Stomach (tissue), 8 donors: ENCODE measurements at regions not wholly inside any gene's neighbourhood (a gene's known extent, or its start where the extent isn't known, plus 50 kb on each side); places are given as distances from the start of the nearest gene placed in this dataset.
"Not testable (repeated sequence)": the region's sequence is repeated elsewhere in the genome, so short reads cannot be mapped to it uniquely, and the experiment has no call there.

Experiments
- DNase-seq, 2 donors: peaks; one replicate each; pipeline versions ENCODE4 v3.0.0 to v3.0.0-alpha.2; 2013 to 2019
- H3K27ac ChIP-seq, 5 donors: fragments of 200-600 bp in 4 of 5; sonication (generic) in 4 of 5; one replicate each; pipeline ENCODE4 v1.5.1; 2013 to 2019; ENCODE audit warnings: mild to moderate bottlenecking in 1 of 5, moderate library complexity in 1 of 5
- H3K27me3 ChIP-seq, 3 donors: fragments of 200-600 bp; sonication (generic); one replicate each; pipeline ENCODE4 v1.5.1; 2017 to 2019; ENCODE audit warnings: mixed run types in 1 of 3
- H3K36me3 ChIP-seq, 4 donors: fragments of 200-600 bp; sonication (generic); 1 replicate in 3 of 4; 2 replicates in 1 of 4; pipeline ENCODE4 v1.5.1; 2016 to 2019
- H3K4me1 ChIP-seq, 4 donors: fragments of 200-600 bp; sonication (generic); one replicate each; pipeline ENCODE4 v1.5.1; 2016 to 2019
- H3K4me3 ChIP-seq, 4 donors: fragments of 200-600 bp; sonication (generic) in 3 of 4; one replicate each; pipeline ENCODE4 v1.5.1; 2016 to 2019; ENCODE audit warnings: mild to moderate bottlenecking in 1 of 4
- H3K9me3 ChIP-seq, 4 donors: fragments of 200-600 bp; sonication (generic); one replicate each; pipeline ENCODE4 v1.5.1; 2016 to 2019
- EP300 ChIP-seq: sonication (generic); formaldehyde crosslinking; IDR thresholded peaks from one replicate; pipeline ENCODE4 v1.6.1; 2017; ENCODE audit warnings: antibody characterized with exemption
- POLR2A ChIP-seq, 4 donors: fragments of 450-650 bp; IDR thresholded peaks; one replicate each; pipeline ENCODE4 v1.6.1; 2016; ENCODE audit warnings: antibody characterized with exemption in 4 of 4, control low read depth in 2 of 4, mild to moderate bottlenecking in 1 of 4, moderate library complexity in 1 of 4
- POLR2AphosphoS5 ChIP-seq, 3 donors: sonication (generic); formaldehyde crosslinking; IDR thresholded peaks; one replicate each; pipeline ENCODE4 v1.6.1; 2016; ENCODE audit warnings: antibody characterized with exemption in 3 of 3
- WGBS, 5 donors: extraction: QIAGEN DNeasy Blood & Tissue Kit in 3 of 5; methylation state at CpG; one replicate each; pipeline versions ENCODE4 v1.1.5 to v1.1.7; 2013 to 2018; 5-methylcytosine and 5-hydroxymethylcytosine counted together
- intact Hi-C: fragments of 100-400 bp; cut with DNase I; formaldehyde crosslinking; loops from one replicate; pipeline ENCODE4 v1.15.1; 2023; ENCODE audit warnings: low total_unique reads
- TF ChIP-seq, protein P1 (sequence below), 7 experiments: fragments of 450-650 bp in 4 of 7; fragments of 200-600 bp in 3 of 7; sonication (generic) in 3 of 7; IDR thresholded peaks; one replicate each; pipeline ENCODE4 v1.5.1; 2016 to 2019; ENCODE audit warnings: antibody characterized with exemption in 7 of 7, control low read depth in 2 of 7, mild to moderate bottlenecking in 1 of 7
- donor health status: healthy with polysubstance abuse.
- donor health status: Bipolar disorder and iron deficiency.
- donor health status: healthy.

- H3K27ac ChIP-seq, result no peak overlapping the region
- H3K4me3 ChIP-seq, result no peak overlapping the region
- no peak for DNase-seq
- 83 to 92% (median 92%) methylated on average over 1 of the region's 1 CpG for WGBS, 5 donors
- H3K27me3 ChIP-seq, result no peaks in the 10 kb centered on the region
- H3K36me3 ChIP-seq, result no peaks in the 10 kb centered on the region
- H3K4me1 ChIP-seq, result peaks cover 0 to 6% (median 0%) of the 10 kb centered on the region in 4 donors
- intact Hi-C loops, result no loop called here
- peaks cover 0 to 15% (median 0%) of the 10 kb centered on the region in 4 donors for H3K9me3 ChIP-seq
- no peak for TF ChIP-seq POLR2AphosphoS5 (IDR thresholded peaks at IDR 0.05)
Measured at GRCh38 chr3:148556664-148557063, 141.0 kb upstream of the AGTR1 start.

DNA sequence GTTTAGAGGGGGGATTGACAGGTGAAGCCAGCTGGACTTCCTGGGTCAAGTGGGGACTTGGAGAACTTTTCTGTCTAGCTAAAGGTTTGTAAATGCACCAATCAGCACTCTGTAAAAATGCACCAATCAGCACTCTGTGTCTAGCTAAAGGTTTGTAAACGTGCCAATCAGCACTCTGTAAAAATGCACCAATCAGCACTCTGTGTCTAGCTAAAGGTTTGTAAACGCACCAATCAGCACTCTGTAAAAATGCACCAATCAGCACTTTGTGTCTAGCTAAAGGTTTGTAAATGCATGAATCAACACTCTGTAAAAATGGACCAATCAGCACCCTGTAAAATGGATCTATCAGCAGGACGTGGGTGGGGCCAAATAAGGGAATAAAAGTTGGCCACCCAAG, 120.1 kb upstream of the AGTR1 start:
- WGBS, 5 donors, result 55 to 84% (median 75%) methylated on average over 3 of the region's 3 CpGs
- H3K36me3 ChIP-seq, H3K9me3 ChIP-seq, intact Hi-C loops, H3K27ac ChIP-seq, H3K4me3 ChIP-seq, H3K4me1 ChIP-seq, H3K27me3 ChIP-seq, DNase-seq: not testable (repeated sequence)

- H3K4me1 ChIP-seq, result peaks cover 0 to 3% (median 0%) of the 10 kb centered on the region in 4 donors
- H3K27ac ChIP-seq, result no peak overlapping the region
- no peaks in the 10 kb centered on the region for H3K36me3 ChIP-seq
- H3K4me3 ChIP-seq, result no peak overlapping the region
- TF ChIP-seq EP300, result no peak
- no peak for TF ChIP-seq POLR2AphosphoS5 (IDR thresholded peaks at IDR 0.05)
- no peak for TF ChIP-seq POLR2A (IDR thresholded peaks at IDR 0.05)
- TF ChIP-seq, protein P1, sequence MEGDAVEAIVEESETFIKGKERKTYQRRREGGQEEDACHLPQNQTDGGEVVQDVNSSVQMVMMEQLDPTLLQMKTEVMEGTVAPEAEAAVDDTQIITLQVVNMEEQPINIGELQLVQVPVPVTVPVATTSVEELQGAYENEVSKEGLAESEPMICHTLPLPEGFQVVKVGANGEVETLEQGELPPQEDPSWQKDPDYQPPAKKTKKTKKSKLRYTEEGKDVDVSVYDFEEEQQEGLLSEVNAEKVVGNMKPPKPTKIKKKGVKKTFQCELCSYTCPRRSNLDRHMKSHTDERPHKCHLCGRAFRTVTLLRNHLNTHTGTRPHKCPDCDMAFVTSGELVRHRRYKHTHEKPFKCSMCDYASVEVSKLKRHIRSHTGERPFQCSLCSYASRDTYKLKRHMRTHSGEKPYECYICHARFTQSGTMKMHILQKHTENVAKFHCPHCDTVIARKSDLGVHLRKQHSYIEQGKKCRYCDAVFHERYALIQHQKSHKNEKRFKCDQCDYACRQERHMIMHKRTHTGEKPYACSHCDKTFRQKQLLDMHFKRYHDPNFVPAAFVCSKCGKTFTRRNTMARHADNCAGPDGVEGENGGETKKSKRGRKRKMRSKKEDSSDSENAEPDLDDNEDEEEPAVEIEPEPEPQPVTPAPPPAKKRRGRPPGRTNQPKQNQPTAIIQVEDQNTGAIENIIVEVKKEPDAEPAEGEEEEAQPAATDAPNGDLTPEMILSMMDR (IDR thresholded peaks at IDR 0.05), result no peak
- WGBS, 5 donors, result 52 to 83% (median 78%) methylated on average over 1 of the region's 1 CpG
- no peaks in the 10 kb centered on the region for H3K27me3 ChIP-seq
- peaks cover 0 to 7% (median 0%) of the 10 kb centered on the region in 4 donors for H3K9me3 ChIP-seq
- no peak for DNase-seq
- intact Hi-C loops, result no loop called here
Measured at GRCh38 chr3:148582126-148582525, 115.6 kb upstream of the AGTR1 start.

DNA sequence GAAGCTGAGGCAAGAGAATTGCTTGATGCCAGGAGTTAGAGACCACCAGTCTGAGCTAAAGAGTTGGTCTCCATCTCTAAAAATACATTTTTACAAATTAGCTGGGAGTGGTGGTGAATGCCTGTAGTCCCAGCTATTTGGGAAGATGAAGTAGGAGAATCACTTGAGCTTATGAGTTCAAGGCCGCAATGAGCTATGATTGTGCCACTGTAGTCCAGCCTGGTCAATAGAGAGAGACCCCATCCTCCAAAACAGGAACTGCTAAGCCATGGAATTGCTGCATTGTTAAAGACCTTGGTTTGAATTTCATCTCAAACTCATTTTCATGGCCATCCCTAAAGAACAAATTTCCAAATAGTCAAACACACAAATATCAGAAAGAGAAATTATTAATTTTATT, 113.9 kb upstream of the AGTR1 start:
- intact Hi-C loops, result no loop called here
- Histone ChIP-seq H3K4me1 (peaks cover 0 to 3% (median 0%) of the 10 kb centered on the region in 4 donors), H3K4me3 (no peak overlapping the region), H3K27me3 (no peaks in the 10 kb centered on the region), H3K9me3 (no peaks in the 10 kb centered on the region), H3K36me3 (no peaks in the 10 kb centered on the region), H3K27ac (no peak overlapping the region)
- WGBS, 5 donors, result 95 to 100% (median 100%) methylated on average over 1 of the region's 1 CpG
- TF ChIP-seq POLR2A (IDR thresholded peaks at IDR 0.05) (no peak), EP300 (no peak), POLR2AphosphoS5 (IDR thresholded peaks at IDR 0.05) (no peak)
- TF ChIP-seq, protein P1 (IDR thresholded peaks at IDR 0.05), result no peak
- DNase-seq, result no peak

DNA sequence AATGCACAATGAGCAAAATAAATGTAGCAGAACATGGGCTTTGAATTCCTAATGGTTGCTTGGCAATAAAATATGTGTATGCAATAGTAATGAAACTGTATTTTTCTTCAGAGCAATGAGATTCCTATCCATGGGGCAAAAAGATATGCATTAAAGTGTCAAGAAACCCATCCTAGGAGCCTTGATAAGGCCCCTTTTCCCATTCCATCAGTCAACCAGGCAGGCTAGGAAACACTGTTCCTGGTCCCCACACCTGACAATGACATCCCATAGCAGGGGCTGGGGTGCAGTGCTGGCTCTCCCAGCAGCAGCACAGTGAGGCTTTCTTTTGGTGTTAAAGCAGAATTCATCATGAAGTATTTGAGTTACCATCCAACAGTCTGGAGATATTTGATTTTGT, 113.3 kb upstream of the AGTR1 start:
- Histone ChIP-seq H3K27me3 (no peaks in the 10 kb centered on the region), H3K36me3 (no peaks in the 10 kb centered on the region), H3K4me1 (peaks cover 0 to 3% (median 0%) of the 10 kb centered on the region in 4 donors), H3K9me3 (no peaks in the 10 kb centered on the region), H3K27ac (no peak overlapping the region), H3K4me3 (no peak overlapping the region)
- TF ChIP-seq POLR2A (IDR thresholded peaks at IDR 0.05) (no peak), POLR2AphosphoS5 (IDR thresholded peaks at IDR 0.05) (no peak), EP300 (no peak)
- intact Hi-C loops, result no loop called here
- no peak for DNase-seq

GRCh38 chr3:148585671-148586379, 111.9 kb upstream of the AGTR1 start:
- H3K4me3 ChIP-seq, result no peak overlapping the region
- no peaks in the 10 kb centered on the region for H3K27me3 ChIP-seq
- intact Hi-C loops, result no loop called here
- H3K36me3 ChIP-seq, result no peaks in the 10 kb centered on the region
- no peaks in the 10 kb centered on the region for H3K9me3 ChIP-seq
- TF ChIP-seq POLR2A (IDR thresholded peaks at IDR 0.05) (no peak), EP300 (no peak), POLR2AphosphoS5 (IDR thresholded peaks at IDR 0.05) (no peak)
- TF ChIP-seq, protein P1 (IDR thresholded peaks at IDR 0.05), result no peak
- DNase-seq, result no peak
- H3K4me1 ChIP-seq, result peaks cover 0 to 3% (median 0%) of the 10 kb centered on the region in 4 donors
- H3K27ac ChIP-seq, result no peak overlapping the region
- 52 to 62% (median 62%) methylated on average over 5 of the region's 5 CpGs for WGBS, 5 donors
